HG03196 (cell line): ENCODE measurements at regions not wholly inside any gene's neighbourhood (a gene's known extent, or its start where the extent isn't known, plus 50 kb on each side); places are given as distances from the start of the nearest gene placed in this dataset.

Experiments used
- ATAC-seq: cut with Tn5 transposase; IDR thresholded peaks from one replicate; pipeline ENCODE4 v1.9.1; 2021; ENCODE audit not compliant: unreplicated experiment

GRCh38 chr10:83926606-83927005 lies 212.7 kb upstream of the GHITM start:
- no peak for ATAC-seq

DNA sequence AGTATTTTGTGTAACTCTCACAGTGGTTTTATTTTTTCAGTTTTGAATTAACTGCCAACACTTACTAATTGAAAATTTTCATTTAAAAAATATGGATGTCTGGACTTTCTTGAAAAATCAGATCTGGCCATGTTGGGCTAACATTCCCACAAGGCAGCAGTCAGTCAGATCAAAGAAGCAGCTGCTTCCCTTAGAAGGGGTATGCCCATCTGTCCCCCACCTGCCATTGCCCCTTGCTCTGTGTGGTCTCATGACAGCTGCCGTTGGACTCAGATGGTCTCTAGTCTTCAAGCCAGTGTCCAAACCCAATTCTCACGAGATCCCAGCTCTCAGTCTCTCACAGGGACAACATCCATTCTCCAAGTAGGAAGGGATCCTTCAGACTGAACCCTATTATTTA lies 212.1 kb upstream of the GHITM start:
- no peak for ATAC-seq

- ATAC-seq = no peak
Observed at GRCh38 chr10:83929399-83929798, 209.9 kb upstream of the GHITM start.

GRCh38 chr10:83931669-83932068 lies 207.6 kb upstream of the GHITM start:
- ATAC-seq = no peak

- no peak for ATAC-seq
Observed at GRCh38 chr10:83932245-83932644, 207.1 kb upstream of the GHITM start.

GRCh38 chr10:83934062-83934461 lies 205.2 kb upstream of the GHITM start:
- ATAC-seq = no peak

- ATAC-seq = no peak
Observed at GRCh38 chr10:83934641-83935338, 204.5 kb upstream of the GHITM start.

GRCh38 chr10:83935339-83935736 lies 204.0 kb upstream of the GHITM start:
- no peak for ATAC-seq

- ATAC-seq = no peak
Observed at GRCh38 chr10:83935911-83936310, 203.4 kb upstream of the GHITM start.

DNA sequence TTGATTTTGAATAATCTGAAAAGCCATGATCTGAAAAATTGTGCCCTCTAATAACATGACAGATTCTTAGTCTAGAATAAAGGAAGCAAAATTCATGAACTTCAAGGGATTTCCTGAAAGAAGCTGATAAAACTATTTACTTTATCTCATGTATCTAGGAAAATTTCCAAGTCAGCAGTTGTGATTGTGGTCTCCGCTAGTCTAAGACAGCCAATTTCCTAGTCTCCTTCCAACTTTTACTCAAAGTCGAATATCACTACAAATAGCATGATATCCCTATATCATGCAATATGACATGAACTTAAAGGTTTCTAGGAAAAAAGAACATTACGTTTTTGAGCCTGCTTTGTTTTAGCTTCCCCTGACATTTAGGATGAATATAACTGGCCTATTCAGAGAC lies 202.1 kb upstream of the GHITM start:
- ATAC-seq = no peak

DNA sequence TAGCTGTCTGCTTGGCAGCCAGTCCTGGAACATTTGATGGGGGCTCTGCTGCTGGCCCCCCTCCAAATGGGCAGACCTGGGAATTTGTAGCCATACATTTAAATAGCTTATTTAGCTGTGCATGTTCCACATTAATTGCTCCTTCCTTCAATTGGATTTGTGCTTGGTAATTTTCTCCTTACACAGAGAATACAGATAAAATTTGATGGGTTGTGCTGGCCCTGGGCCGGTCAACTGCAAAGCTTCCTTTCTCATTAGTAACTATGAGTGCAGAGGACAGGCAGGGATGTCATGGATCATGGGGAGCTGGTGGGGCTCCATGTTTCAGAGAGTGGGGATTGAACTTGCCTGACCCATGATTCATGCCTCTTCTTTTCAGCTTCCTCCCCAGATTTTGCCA lies 201.5 kb upstream of the GHITM start:
- no peak for ATAC-seq

DNA sequence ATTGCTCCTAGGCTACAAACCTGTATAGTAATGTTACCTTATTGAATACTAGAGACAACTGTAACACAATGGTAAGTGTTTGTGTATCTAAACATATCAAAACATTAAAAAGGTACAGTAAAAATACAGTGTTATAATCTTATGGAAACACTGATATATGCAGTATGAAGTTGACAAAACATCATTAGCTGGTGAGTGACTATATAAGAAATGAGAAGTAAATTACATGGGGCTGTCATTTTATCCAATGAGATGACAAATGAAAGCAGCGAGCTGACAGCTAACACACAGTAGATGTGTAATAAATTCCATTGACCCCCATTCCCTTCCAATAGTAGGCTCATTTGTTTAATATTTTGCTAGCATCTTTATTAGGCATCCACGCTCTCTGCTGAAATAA lies 198.1 kb upstream of the GHITM start:
- no peak for ATAC-seq

- no peak for ATAC-seq
Observed at GRCh38 chr10:83942410-83942809, 196.9 kb upstream of the GHITM start.

DNA sequence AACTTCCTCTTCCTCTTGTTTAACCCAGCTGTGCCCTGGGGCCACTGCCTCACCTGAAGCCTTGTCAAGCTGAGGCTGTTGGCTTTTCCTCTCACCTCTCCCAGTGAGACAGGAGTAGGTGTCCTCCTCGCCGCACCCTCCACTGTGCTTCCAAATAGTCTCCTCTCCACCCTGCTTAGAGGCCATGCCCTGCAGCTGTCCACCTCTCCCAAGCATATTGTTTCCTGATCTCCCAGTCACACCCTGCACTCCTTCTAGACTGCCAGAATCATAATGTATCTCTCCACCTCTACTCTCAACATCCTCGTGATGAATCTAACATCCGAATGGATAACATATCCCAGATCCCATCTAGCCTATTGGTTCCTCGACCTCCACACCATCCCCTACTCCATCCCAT lies 196.3 kb upstream of the GHITM start:
- ATAC-seq = no peak

GRCh38 chr10:83943920-83944319 lies 195.4 kb upstream of the GHITM start:
- ATAC-seq = no peak

DNA sequence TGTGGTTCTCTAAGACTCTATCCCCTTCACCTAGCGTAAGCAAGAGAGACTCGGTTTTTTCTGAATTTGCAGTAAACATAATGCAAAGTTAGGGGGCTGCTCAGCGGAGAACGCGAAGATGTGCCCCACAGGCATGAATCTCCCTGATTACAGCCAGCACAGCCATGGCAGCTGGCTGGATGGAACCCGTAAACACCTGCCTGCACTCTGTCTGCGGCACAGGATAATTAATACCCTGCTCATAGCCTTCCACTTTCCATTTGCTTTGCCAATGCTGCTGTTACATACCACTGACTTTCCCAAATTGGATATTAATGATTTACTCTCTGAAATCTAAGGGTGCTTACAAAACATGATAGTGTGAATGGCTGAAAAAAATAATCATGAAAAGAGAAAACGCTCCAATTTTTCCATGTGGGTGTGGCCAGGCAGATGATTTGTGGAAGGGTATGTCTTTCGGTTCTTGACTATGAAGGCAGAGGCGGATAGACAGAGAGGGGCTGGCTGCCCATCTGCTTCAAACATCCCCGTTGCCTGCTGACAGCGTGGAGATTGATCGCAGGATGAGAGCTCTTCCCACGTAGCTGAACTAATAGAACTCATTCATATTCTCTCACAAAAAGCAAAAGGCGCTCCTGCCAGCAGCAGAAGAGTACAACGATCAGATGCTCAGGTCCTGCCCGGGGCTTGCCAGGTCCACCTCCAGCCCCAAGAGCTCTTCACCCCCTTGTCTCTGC lies 193.2 kb upstream of the GHITM start:
- no peak for ATAC-seq

DNA sequence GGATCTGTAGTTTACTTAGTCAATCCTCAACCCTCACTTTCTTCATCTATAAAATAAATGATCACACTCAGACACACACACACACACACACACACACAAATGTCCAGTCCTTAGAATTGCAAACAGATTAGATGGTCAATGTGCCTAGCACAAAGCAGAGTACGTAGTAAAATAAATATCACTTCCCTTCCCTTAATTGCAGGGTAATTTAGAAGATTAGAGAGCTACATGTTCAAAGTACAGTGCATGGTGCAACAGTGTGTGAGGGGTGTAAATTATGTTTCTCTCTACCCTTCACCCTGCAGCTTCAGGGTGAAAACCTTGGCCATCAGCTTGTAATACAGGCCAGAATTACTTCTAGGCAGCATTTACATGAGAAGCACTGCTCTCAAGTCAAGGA lies 187.0 kb upstream of the GHITM start:
- no peak for ATAC-seq

DNA sequence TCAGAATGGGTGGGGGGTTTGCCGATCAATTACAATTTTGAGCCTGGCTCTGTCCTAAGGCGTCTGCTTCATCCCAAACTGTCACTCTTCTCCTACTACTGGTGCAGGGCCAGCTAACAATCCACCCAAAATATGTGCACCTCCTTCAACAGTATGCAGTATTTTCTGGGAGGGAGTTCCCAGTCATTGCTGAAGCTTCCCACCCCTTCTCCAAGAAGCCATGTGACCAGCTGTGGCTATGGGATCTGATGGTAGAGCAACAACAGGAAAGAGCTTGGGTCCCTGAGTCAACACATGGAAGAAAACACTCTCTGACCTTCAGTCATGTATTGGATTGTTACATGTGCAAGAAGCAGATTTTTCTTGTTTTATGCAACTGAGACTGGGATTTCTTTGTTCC lies 185.7 kb upstream of the GHITM start:
- no peak for ATAC-seq

- no peak for ATAC-seq
Observed at GRCh38 chr10:83954193-83954799, 185.0 kb upstream of the GHITM start.

- ATAC-seq = no peak
Observed at GRCh38 chr10:83955406-83955805, 183.9 kb upstream of the GHITM start.

GRCh38 chr10:83957168-83957947 lies 182.0 kb upstream of the GHITM start:
- no peak for ATAC-seq

- ATAC-seq = no peak
Observed at GRCh38 chr10:83959328-83959727, 180.0 kb upstream of the GHITM start.
